IMR-90 (cell line): ENCODE measurements at regions not wholly inside any gene's neighbourhood (a gene's known extent, or its start where the extent isn't known, plus 50 kb on each side); places are given as distances from the start of the nearest gene placed in this dataset.

Experiments
- ATAC-seq: fragments of 200-7000 bp; cut with Tn5 transposase; 2 replicates; pipeline ENCODE4 v1.9.1; 2020; ENCODE audit warnings: low read depth, mild to moderate bottlenecking, moderate library complexity
- BruUV-seq: library from RNA; stranded (reverse); fragments of 400-500 nt; replicated peaks from 2 replicates; lab custom pipeline; 2021; lab: Mats Ljungman, UMichigan
- CTCF ChIA-PET: fragments of 300-600 bp; formaldehyde crosslinking; extraction: SDS; loops from one replicate; lab custom pipeline; 2021; ENCODE audit warnings: antibody characterized with exemption; lab: Yijun Ruan, JAX
- POLR2A ChIA-PET: fragments of 300-600 bp; sonication (Branson Sonifier 250); formaldehyde crosslinking; loops from one replicate; lab custom pipeline; 2022; ENCODE audit warnings: antibody characterized with exemption; ENCODE audit not compliant: unreplicated experiment; lab: Charles Lee
- DNase-seq: peaks from one replicate; pipeline ENCODE4 v3.0.0; 2013
- H2AFZ ChIP-seq: replicated peaks from 2 replicates; pipeline ENCODE3; 2013; ENCODE audit warnings: low read length, mild to moderate bottlenecking; ENCODE audit not compliant: poor library complexity
- H2AK5ac ChIP-seq: 2 replicates; pipeline ENCODE4 v1.6.1; 2013; ENCODE audit warnings: low read depth, low read length, inconsistent platforms
- H2AK9ac ChIP-seq: replicated peaks from 2 replicates; pipeline ENCODE3; 2013; ENCODE audit warnings: mild to moderate bottlenecking, low read depth, low read length, moderate library complexity; ENCODE audit not compliant: poor library complexity
- H2BK120ac ChIP-seq: 2 replicates; pipeline ENCODE4 v1.6.1; 2013; ENCODE audit warnings: low read depth, low read length, inconsistent platforms
- H2BK15ac ChIP-seq: 3 replicates; pipeline ENCODE4 v1.6.1; 2013; ENCODE audit warnings: low read depth, low read length, inconsistent platforms
- H2BK20ac ChIP-seq: 2 replicates; pipeline ENCODE4 v1.6.1; 2013; ENCODE audit warnings: low read depth, mild to moderate bottlenecking, inconsistent platforms, low read length, moderate library complexity
- H2BK5ac ChIP-seq: 2 replicates; pipeline ENCODE4 v1.6.1; 2013; ENCODE audit warnings: mild to moderate bottlenecking, low read depth, low read length, inconsistent platforms; ENCODE audit not compliant: poor library complexity, severe bottlenecking
- H3K14ac ChIP-seq: replicated peaks from 2 replicates; pipeline ENCODE4 v1.6.1; 2013; ENCODE audit warnings: low read depth, low read length, inconsistent platforms
- H3K18ac ChIP-seq: 2 replicates; pipeline ENCODE4 v1.6.1; 2013; ENCODE audit warnings: low read depth, low read length, control low read depth
- H3K23ac ChIP-seq: 2 replicates; pipeline ENCODE4 v1.6.1; 2013; ENCODE audit warnings: low read depth, low read length, inconsistent platforms
- H3K27ac ChIP-seq: 2 replicates; pipeline ENCODE4 v1.5.1; 2013; ENCODE audit warnings: mild to moderate bottlenecking, control low read depth, low read length; ENCODE audit not compliant: insufficient read depth
- H3K27me3 ChIP-seq: 2 replicates; pipeline ENCODE4 v1.6.1; 2013; ENCODE audit warnings: low read length; ENCODE audit not compliant: control insufficient read depth, insufficient read depth
- H3K36me3 ChIP-seq: 2 replicates; pipeline ENCODE4 v1.6.1; 2013; ENCODE audit warnings: low read length, mixed read lengths; ENCODE audit not compliant: control insufficient read depth, insufficient read depth
- H3K4ac ChIP-seq: 2 replicates; pipeline ENCODE4 v1.6.1; 2013; ENCODE audit warnings: low read depth, low read length, inconsistent platforms
- H3K4me1 ChIP-seq: 2 replicates; pipeline ENCODE4 v1.6.1; 2013; ENCODE audit warnings: low read length, mixed read lengths; ENCODE audit not compliant: control insufficient read depth, insufficient read depth
- H3K4me2 ChIP-seq: 2 replicates; pipeline ENCODE4 v1.6.1; 2013; ENCODE audit warnings: low read depth, mild to moderate bottlenecking, control low read depth, low read length, moderate library complexity
- H3K4me3 ChIP-seq: 2 replicates; pipeline ENCODE4 v1.5.1; 2013; ENCODE audit warnings: low read depth, mild to moderate bottlenecking, control low read depth, low read length, moderate library complexity; ENCODE audit not compliant: insufficient read depth
- H3K56ac ChIP-seq: 2 replicates; pipeline ENCODE4 v1.6.1; 2013; ENCODE audit warnings: low read length, inconsistent platforms; ENCODE audit not compliant: insufficient read depth; ENCODE audit errors: extremely low read depth
- H3K79me1 ChIP-seq, 2 experiments: 2 replicates each; pipeline ENCODE4 v1.6.1; 2013; ENCODE audit warnings: low read length in 2 of 2, inconsistent platforms in 1 of 2, low read depth in 1 of 2
- H3K9ac ChIP-seq: 2 replicates; pipeline ENCODE4 v1.6.1; 2013; ENCODE audit warnings: low read depth, low read length, control low read depth
- H3K9me1 ChIP-seq: 2 replicates; pipeline ENCODE4 v1.6.1; 2013; ENCODE audit warnings: low read length, inconsistent platforms; ENCODE audit not compliant: insufficient read depth
- H3K9me3 ChIP-seq: 2 replicates; pipeline ENCODE4 v1.6.1; 2013; ENCODE audit warnings: low read length; ENCODE audit not compliant: control insufficient read depth, insufficient read depth
- H4K20me1 ChIP-seq: 2 replicates; pipeline ENCODE4 v1.6.1; 2013; ENCODE audit warnings: low read length, inconsistent platforms; ENCODE audit not compliant: insufficient read depth
- H4K5ac ChIP-seq: 2 replicates; pipeline ENCODE4 v1.6.1; 2013; ENCODE audit warnings: mild to moderate bottlenecking, low read depth, low read length, control low read depth
- H4K8ac ChIP-seq, 2 experiments: 2 replicates each; pipeline ENCODE4 v1.6.1; 2013; ENCODE audit warnings: low read depth in 2 of 2, low read length in 2 of 2, control low read depth in 1 of 2, inconsistent platforms in 1 of 2
- H4K91ac ChIP-seq: 2 replicates; pipeline ENCODE4 v1.6.1; 2013; ENCODE audit warnings: low read depth, low read length, inconsistent platforms; ENCODE audit not compliant: insufficient read depth
- BHLHE40 ChIP-seq: fragments of 150-350 bp; IDR thresholded peaks from 2 replicates; pipeline ENCODE4 v1.6.1; 2016; ENCODE audit warnings: mild to moderate bottlenecking, low read depth, low read length
- CHD1 ChIP-seq: IDR thresholded peaks from 2 replicates; pipeline ENCODE4 v1.6.1; 2012; ENCODE audit warnings: low read depth, low read length, improper control_type of control experiment
- ELK1 ChIP-seq: fragments of 150-350 bp; IDR thresholded peaks from 2 replicates; pipeline ENCODE4 v1.6.1; 2016; ENCODE audit warnings: low read depth, mild to moderate bottlenecking, low read length, moderate library complexity, borderline replicate concordance
- MAFK ChIP-seq: IDR thresholded peaks from 2 replicates; pipeline ENCODE4 v1.6.1; 2012; ENCODE audit warnings: low read depth, low read length, improper control_type of control experiment
- NFE2L2 ChIP-seq: fragments of 150-350 bp; IDR thresholded peaks from 2 replicates; pipeline ENCODE4 v1.6.1; 2016; ENCODE audit warnings: low read depth, mild to moderate bottlenecking, low read length
- RCOR1 ChIP-seq: IDR thresholded peaks from 2 replicates; pipeline ENCODE4 v1.6.1; 2012; ENCODE audit warnings: mild to moderate bottlenecking, low read length, improper control_type of control experiment; ENCODE audit not compliant: insufficient replicate concordance
- USF2 ChIP-seq: fragments of 150-350 bp; IDR thresholded peaks from 2 replicates; pipeline ENCODE4 v1.6.1; 2017; ENCODE audit warnings: mild to moderate bottlenecking, antibody characterized with exemption, low read length, low read depth
- WGBS, 2 experiments: methylation state at CpG; one replicate each; pipeline versions ENCODE4 v1.1.5 to v1.1.7; 2013; ENCODE audit warnings: missing lambda C conversion rate in 2 of 2; ENCODE audit not compliant: insufficient read length in 1 of 2; ENCODE audit errors: extremely low coverage in 2 of 2; 5-methylcytosine and 5-hydroxymethylcytosine counted together
- dilution Hi-C: fragments of 300-500 bp; cut with HindIII; formaldehyde crosslinking; loops from one replicate; pipeline ENCODE4 v1.14.3; 2018; ENCODE audit warnings: low sequenced_read_pairs; ENCODE audit not compliant: unreplicated experiment
- in situ Hi-C: fragments of 300-500 bp; cut with MboI; formaldehyde crosslinking; loops from 3 replicates; pipeline ENCODE4 v1.14.3; 2019; ENCODE audit warnings: low sequenced_read_pairs, inconsistent platforms, mixed read lengths
- intact Hi-C: fragments of 100-400 bp; cut with micrococcal nuclease; formaldehyde crosslinking; loops from 2 replicates; pipeline ENCODE4 v1.10.0; 2022

GRCh38 chr13:40132249-40132648 lies 476.8 kb downstream of the COG6 start:
- Histone ChIP-seq H2AFZ (no peak overlapping the region), H3K4me3 (no peak overlapping the region), H4K91ac (no peak overlapping the region), H3K4ac (no peak overlapping the region), H3K14ac (no peak overlapping the region), H3K27ac (no peak overlapping the region), H3K4me2 (no peak overlapping the region), H3K9me1 (no peaks in the 10 kb centered on the region), H3K27me3 (no peaks in the 10 kb centered on the region), H3K4me1 (no peaks in the 10 kb centered on the region), H2BK120ac (no peak overlapping the region), H3K36me3 (no peaks in the 10 kb centered on the region), H2AK9ac (no peak overlapping the region), H3K18ac (no peak overlapping the region), H3K79me1 (no peaks in the 10 kb centered on the region), H4K8ac (no peak overlapping the region), H2AK5ac (no peak overlapping the region), H3K9ac (no peak overlapping the region), H4K5ac (no peak overlapping the region), H4K20me1 (no peaks in the 10 kb centered on the region), H3K23ac (no peak overlapping the region), H3K9me3 (peaks cover 4% of the 10 kb centered on the region; the same call in 1 of the 2 replicates), H2BK20ac (no peak overlapping the region), H3K56ac (no peak overlapping the region), H2BK5ac (no peak overlapping the region), H2BK15ac (no peak overlapping the region)
- BruUV-seq = no TSS peak
- TF ChIP-seq RCOR1 = no peak
- TF ChIP-seq CHD1 = no peak
- no peak for TF ChIP-seq USF2
- no peak for TF ChIP-seq MAFK
- TF ChIP-seq ELK1 = no peak
- TF ChIP-seq NFE2L2 = no peak
- no peak for TF ChIP-seq BHLHE40
- 50% methylated on average over 1 of the region's 3 CpGs; no CpG with 5 or more reads in 1 of the 2 experiments for WGBS, 2 experiments
- dilution Hi-C loops = no loop called here
- intact Hi-C loops = no loop called here
- in situ Hi-C loops = no loop called here
- ATAC-seq (no peak), DNase-seq (no peak)
- CTCF ChIA-PET = no interaction called here
- POLR2A ChIA-PET = no interaction called here
